ENCODE measurements at regions not wholly inside any gene's neighbourhood (a gene's known extent, or its start where the extent isn't known, plus 50 kb on each side); places are given as distances from the start of the nearest gene placed in this dataset.
"Not testable (repeated sequence)": the region's sequence is repeated elsewhere in the genome, so short reads cannot be mapped to it uniquely, and the experiment has no call there.

GRCh38 chr12:42932936-42933335 is 343.4 kb upstream of the PRICKLE1 start:
- no peak for DNase-seq (ENCODE audit: low read depth in 4 of 4, low spot score in 1 of 4)

- DNase-seq (ENCODE audit: low read depth in 4 of 4, low spot score in 1 of 4), result no peak
Observed at GRCh38 chr12:42926232-42926631, 336.7 kb upstream of the PRICKLE1 start.

DNA sequence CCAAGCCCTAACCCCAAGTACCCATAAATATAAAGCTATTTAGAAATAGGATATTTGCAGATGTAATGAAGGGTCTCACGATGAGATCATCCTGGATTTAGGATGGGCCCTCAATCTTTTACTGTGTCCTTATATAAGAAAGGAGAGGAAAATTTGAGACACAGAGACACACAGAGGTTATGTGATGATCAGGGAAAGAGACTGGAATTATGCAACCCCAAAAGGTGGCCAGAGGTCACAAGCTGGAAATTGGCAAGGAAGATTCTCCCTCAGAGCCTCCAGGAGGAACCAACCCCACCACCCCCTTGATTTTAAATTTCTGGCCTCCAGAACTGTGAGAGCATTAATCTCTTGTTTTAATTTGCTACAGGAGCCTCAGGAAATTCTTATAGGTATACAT is 334.9 kb upstream of the PRICKLE1 start:
- DNase-seq (ENCODE audit: low read depth in 4 of 4, low spot score in 1 of 4), result no peak

DNA sequence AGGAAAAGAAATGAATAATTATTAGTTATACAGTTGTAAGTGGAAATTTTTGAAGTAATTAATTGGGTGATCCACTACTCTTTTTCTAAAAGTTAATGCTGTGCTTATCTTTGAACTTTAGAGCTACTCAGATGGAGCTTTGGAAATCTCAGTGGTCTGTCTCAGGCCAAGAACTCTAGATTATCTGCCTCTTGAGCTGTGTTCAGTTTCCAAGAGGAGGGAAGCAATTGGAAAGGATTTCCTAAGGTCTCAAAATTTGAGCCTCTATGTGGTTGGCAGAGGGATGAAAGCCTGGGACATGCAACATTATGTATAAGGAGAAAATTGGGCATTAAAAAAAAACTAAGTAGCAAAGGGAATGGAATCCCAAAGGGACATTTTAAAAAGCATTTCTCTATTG is 334.0 kb upstream of the PRICKLE1 start:
- DNase-seq (ENCODE audit: low read depth in 4 of 4, low spot score in 1 of 4), result no peak

- DNase-seq (ENCODE audit: low read depth in 4 of 4, low spot score in 1 of 4), result no peak
Observed at GRCh38 chr12:42923156-42923555, 333.6 kb upstream of the PRICKLE1 start.

DNA sequence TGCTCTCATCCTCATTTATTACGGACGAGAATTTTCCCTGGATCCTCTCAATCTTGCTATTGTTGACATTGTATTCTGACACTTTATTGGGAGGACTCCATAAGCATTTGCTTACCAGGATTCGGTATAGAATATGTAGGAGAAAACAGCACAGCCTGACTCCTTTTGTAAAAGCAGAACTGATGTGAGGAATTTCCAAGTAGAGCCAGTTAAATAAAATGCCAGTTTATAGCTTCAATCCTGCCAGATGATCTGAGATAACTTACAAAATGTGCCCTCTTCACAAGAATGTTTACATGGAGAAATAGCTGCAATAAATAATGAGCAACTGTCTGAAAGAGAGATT is 332.9 kb upstream of the PRICKLE1 start:
- no peak for DNase-seq (ENCODE audit: low read depth in 4 of 4, low spot score in 1 of 4)

- DNase-seq (ENCODE audit: low read depth in 4 of 4, low spot score in 1 of 4), result no peak
Observed at GRCh38 chr12:42921741-42922504, 332.4 kb upstream of the PRICKLE1 start.

DNA sequence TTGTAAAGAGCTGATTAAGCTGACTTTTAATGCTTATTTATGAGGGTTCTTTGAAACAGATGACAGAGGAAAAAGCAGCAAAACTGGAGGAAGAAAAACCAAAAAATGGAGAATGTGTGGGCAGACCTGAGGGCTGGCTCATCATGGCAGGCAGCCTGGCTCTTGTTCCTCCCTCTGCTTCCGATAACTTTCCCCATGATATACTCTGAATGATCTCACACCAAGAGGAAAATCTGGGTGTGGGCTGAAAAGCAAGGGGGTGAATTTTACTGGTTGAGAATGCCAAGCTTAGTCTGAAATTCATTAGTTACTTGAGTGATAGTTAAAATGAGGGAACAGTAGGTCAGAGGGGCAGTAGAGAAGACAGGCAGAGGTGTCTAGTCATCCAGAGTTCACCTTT is 330.1 kb upstream of the PRICKLE1 start:
- DNase-seq (ENCODE audit: low read depth in 4 of 4, low spot score in 1 of 4), result no peak

- no peak for DNase-seq (ENCODE audit: low read depth in 4 of 4, low spot score in 1 of 4)
Observed at GRCh38 chr12:42918443-42918842, 328.9 kb upstream of the PRICKLE1 start.

DNA sequence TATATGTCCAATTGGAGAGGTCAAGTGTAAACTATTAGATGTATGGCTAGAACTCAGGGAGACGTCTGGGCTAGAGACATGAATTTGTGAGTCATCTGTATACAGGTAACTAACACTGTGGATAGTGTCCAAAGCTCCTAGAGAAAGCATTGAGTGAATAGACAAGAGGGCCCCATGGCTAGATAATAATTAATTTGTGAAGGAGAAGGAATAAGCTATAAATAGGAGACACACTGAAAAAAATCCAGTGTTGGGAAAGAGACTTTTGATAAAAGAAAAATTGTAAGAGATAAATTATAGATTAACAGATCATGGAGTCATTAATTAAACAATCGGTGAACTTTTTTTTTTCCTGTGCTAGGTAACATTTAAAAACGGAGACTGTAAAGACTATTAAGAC is 326.6 kb upstream of the PRICKLE1 start:
- DNase-seq (ENCODE audit: low read depth in 4 of 4, low spot score in 1 of 4), result no peak

GRCh38 chr12:42915426-42915825 is 325.9 kb upstream of the PRICKLE1 start:
- no peak for DNase-seq (ENCODE audit: low read depth in 4 of 4, low spot score in 1 of 4)

DNA sequence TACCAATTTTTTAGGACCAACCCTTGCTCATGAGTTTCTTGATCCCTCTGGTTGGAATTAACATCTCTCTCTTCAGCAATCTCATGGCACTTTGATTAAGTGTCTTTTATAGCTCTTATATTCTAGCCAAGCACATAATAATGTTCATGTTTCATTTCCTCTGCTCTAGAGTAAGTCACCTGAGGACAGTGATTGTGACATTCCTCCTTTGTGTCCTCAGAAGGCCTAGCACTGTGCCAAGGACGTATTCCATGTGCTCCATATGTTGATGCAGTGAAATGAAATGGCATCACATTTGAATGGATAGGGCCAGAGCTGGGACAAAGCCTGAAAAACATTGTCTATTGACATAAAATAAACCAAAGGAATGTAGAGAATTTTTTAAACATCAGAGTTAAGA is 322.8 kb upstream of the PRICKLE1 start:
- no peak for DNase-seq (ENCODE audit: low read depth in 4 of 4, low spot score in 1 of 4)

DNA sequence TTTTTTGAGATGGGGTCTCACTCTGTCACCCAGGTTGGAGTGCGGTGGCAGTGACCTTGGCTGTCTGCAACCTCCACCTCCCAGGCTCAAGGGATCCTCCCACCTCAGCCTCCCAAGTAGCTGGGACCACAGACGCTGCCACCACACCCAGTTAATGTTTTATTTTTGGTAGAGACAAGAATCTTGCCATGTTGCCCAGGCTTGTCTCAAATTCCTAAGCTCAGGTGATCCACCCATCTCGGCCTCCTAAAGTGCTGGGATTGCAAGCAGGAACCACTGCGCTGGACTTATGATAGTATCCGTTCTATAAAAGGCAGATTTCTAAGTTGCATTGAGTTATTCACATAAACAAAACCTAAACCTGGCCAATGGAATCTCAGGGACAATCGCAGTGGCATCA is 321.1 kb upstream of the PRICKLE1 start:
- no peak for DNase-seq (ENCODE audit: low read depth in 4 of 4, low spot score in 1 of 4)

GRCh38 chr12:42908712-42909111 is 319.2 kb upstream of the PRICKLE1 start:
- DNase-seq (ENCODE audit: low read depth in 4 of 4, low spot score in 1 of 4), result no peak

DNA sequence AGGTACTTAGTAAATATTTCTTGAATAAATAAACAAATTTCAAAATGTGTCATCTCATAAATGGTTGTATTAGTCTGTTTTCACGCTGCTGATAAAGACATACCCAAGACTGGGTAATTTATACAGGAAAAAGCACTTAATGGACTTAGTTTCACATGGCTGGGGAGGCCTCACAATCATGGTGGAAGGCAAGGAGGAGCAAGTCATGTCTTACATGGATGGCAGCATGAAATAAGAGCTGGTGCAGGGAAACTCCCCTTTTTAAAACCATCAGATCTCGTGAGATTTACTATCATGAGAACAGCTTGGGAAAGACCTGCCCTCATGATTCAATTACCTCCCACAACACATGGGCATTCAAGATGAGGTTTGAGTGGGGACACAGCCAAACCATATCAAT is 317.3 kb upstream of the PRICKLE1 start:
- DNase-seq (ENCODE audit: low read depth in 4 of 4, low spot score in 1 of 4), result not testable (repeated sequence)

- DNase-seq (ENCODE audit: low read depth in 4 of 4, low spot score in 1 of 4), result no peak
Observed at GRCh38 chr12:42905419-42905705, 315.8 kb upstream of the PRICKLE1 start.

- DNase-seq (ENCODE audit: low read depth in 4 of 4, low spot score in 1 of 4), result no peak
Observed at GRCh38 chr12:42904683-42905418, 315.3 kb upstream of the PRICKLE1 start.

GRCh38 chr12:42903736-42904135 is 314.2 kb upstream of the PRICKLE1 start:
- no peak for DNase-seq (ENCODE audit: low read depth in 4 of 4, low spot score in 1 of 4)

- no peak for DNase-seq (ENCODE audit: low read depth in 4 of 4, low spot score in 1 of 4)
Observed at GRCh38 chr12:42902001-42902400, 312.5 kb upstream of the PRICKLE1 start.

DNA sequence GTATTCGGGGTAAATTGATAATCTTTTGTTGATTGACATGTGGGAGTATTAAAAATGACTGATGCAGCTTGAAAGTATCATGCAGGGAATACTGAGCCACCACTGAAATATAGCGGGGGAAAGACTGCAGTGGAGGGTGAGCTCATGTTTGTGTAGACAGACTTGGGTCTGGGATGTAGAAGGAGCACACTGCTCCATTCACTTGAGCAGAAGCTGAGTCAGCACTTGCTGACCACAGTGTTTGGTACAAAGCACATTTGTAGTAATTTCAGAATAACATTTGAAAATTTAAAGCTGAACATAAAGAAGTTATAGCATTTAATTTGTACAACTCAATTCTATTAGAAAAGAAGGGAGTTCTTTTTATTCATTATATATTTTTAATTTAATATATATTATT is 304.3 kb upstream of the PRICKLE1 start:
- no peak for DNase-seq (ENCODE audit: low read depth in 4 of 4, low spot score in 1 of 4)

- no peak for DNase-seq (ENCODE audit: low read depth in 4 of 4, low spot score in 1 of 4)
Observed at GRCh38 chr12:42892702-42893551, 303.4 kb upstream of the PRICKLE1 start.

DNA sequence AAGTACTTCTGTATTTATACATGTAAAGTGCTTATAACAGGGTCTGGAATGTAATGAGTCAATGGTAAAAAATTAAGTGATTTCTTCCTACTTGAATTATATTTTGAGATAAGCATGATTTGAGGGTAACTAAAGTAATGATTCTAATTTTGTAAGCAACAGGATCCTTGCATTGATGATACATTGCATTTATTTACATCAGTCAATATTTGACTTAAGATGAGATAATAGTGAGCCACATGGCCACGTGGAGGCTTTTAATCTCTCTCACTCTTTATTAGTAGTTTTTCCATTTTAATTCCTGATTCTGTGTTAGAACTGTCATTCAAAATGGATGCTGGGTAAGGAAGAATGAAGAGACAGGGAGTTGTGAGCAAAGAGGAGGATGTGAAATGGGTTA is 298.1 kb upstream of the PRICKLE1 start:
- no peak for DNase-seq (ENCODE audit: low read depth in 4 of 4, low spot score in 1 of 4)

Data from stimulated activated CD4-positive, alpha-beta T cell treated with anti-CD3 and anti-CD28 coated beads, Interleukin-1b, Interleukin-23, amount 100 ng/mL, for 24 hours (primary cell).